ENCODE measurements at regions not wholly inside any gene's neighbourhood (a gene's known extent, or its start where the extent isn't known, plus 50 kb on each side); places are given as distances from the start of the nearest gene placed in this dataset.

DNA sequence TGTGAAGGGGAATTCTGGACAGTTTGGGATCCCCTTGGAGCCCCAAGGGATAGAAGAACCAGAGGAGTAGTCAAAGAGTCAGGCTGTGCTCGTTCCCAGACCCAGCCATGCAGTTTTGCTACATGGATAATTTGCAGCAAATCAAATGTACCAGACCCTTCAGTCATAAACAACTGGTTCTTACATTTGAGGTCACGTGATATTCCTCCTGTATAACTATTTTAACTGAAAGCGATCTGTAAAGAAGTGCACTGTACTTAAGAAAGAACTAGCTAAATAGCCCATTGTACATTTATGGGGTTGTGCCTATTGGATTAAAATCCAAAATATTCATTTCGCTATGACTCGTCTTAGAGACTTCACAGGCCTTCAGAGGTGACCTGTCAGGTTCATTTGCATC lies 550.2 kb upstream of the TENM3 start:
- no peak for DNase-seq

DNA sequence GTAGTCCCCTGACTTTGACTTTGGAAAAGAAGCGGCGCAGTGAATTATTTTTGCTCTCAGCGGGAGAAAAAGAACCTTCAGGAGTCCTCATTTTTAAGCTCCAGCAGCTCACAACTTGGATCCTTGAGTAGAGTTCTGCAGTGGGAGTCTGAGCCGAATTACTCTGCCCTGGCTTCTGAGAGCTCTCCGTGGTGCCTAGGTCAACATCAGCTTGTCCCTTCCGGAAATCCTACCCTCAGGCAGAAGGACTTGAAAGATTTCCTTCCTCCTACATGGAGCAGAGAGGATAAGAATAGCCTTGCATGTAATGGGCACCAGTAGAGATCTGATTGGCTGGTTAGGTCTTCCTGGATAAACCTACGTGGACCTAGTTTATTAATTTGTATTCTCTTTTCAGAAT lies 549.7 kb upstream of the TENM3 start:
- no peak for DNase-seq

DNA sequence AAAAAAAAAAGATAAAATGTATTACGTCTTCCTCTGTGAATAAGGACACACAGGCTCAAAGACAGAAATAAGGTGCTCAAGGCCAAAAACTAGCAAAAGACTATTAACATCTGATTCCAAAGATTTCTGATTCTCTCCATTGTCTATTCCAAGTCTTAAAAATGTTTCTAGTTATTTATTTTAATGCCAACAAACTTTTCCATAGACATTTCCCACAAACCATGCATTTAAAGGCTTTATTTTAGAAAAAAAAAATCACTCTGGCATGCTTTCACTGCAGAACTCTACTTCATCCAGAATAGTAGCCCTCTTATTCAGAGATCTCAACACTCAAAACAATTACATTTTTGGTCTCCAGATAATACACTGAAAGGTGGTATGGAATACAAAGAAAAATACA lies 545.0 kb upstream of the TENM3 start:
- no peak for DNase-seq

DNA sequence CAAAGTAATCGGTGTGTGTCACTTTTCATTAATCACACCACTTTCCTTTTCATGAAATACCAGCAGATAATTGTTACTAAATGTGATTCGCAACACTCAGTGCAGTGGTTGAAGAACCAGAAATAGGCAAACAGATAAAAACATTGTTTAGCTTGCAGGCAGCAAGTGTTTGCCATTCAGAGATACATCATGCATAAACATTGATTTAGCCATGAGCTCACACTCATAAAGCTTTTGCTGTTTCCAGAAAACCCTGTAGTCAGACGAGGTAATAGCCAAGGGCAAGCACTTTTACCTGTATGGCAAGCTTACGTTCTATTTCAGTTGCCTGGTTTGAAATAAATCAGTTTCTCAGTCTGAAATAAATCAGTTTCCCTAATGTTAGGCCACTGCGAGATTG lies 542.0 kb upstream of the TENM3 start:
- DNase-seq = no peak

DNA sequence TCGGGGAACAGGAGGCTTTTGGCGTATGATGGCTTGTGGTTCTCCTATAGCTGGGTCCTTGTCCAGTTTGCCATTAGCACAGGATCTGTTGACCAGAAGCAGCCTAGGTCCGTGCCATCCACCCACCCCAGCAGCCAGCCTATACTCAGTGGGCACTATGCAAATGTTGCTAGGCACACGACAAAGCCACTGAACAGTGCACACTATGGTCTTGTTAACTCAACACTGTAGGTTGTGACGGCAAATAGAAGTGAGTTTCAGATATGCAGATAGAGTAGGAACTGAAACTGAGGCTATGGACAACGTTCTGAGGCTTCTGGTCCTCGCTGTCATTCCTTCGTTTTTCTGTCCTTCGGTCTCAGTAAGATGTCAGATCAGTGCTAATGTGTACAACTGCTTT lies 541.3 kb upstream of the TENM3 start:
- DNase-seq = no peak

DNA sequence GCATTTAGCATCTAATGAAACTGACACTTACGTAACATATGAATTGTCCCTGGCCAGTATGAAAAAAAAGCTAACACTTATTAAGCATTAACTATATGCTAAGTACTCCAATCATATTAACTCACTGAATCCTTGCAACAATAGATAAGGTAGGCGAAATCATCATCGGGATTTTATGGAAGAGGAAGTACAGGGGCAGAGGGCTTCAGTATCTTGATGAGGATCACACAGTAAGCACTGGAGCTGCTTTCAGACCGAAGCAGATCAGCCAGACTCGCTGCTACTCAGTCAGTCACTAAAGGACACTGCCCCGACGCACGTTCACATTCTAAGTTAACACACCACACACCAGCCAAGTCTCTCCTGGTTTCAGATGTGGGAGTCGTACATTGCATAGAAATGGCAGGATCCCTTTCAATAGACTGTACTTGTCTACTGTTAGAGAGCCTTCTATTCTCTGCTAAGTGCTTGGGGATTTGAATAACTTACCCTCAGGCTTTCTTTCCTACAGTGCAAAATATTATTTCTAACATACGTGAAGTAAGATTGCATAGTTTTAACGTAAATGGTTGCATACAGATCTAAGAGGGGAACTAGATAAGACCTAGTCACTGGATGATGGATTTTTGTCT lies 540.2 kb upstream of the TENM3 start:
- no peak for DNase-seq

DNA sequence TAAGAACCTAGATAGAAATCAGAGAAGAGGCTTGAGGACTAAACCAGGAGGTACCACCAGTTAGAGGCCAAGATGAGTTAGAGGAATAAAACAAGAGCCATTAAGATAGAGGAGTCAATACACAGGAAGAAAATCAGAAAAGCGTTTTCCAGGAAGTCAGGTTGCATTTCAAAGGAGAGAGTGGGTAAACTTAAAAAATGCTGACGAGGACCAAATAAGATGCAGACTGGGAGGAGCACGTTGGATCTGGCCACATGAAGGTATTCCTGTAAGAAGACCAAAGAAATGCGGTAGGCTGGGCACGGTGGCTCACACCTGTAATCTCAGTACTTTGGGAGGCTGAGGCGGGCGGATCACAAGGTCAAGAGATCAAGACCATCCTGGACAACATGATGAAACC lies 533.1 kb upstream of the TENM3 start:
- no peak for DNase-seq

DNA sequence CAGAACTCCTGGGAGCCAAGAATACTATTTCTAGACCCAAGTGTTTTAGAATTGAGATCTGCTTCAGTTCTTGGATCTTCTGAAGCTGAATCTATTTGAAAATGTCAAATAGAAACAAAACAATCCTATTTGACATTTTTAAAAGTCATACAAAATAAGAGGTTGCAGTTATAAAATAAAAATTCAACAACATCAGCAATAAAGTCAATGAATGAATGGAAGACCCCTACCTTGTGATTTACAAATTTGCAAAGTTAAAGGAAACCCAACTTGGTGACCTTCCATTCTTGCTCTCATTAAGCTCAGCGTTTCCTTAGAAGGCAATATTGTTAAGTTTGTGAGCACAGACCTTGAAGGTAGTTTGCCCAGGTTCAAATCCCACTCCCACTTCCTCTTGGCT lies 531.8 kb upstream of the TENM3 start:
- DNase-seq = no peak

DNA sequence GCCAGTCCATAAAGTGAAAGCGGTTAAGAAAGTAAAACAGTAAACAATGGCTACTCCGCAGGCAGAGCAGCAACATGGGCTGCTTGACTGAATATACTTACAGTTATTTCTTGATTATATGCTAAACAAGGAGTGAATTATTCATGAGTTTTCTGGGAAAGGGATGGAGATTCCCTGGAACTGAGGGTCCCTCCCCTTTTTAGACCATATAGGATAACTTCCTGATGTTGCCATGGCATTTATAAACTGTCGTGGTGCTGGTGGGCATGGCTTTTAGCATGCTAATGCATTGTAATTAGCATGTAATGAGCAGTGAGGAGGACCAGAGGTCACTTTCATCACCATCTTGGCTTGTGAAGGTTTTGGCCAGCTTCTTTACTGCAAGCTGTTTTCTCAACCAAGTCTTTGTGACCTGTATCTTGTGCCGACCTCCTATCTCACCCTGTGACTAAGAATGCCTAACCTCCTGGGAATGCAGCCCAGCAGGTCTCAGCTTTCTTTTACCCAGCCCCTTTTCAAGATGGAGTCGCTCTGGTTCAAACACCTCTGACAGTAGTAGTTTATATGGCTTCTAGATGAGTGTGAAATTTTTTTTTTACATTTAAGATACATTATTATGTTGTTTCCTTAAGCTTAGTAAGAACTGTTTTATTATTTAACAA lies 514.8 kb upstream of the TENM3 start:
- no peak for DNase-seq

DNA sequence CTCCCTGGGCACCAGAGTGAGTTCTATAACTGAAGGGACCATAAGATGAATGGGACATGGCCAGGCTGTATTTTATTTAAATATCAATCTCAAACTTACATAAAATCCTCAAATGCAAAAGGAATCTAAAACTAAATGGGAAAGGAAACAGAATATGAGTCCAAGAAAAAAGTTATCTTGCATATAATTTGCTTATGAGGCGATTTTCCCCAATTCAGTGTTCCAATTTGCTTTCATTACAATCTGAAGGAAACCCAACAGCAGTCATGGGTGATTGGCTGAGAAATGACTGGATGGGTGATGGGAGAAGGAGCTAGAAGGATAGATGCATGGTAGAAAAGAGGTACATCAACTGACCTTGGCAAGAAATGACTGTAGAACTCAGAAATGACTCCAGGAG lies 511.3 kb upstream of the TENM3 start:
- DNase-seq = no peak

DNA sequence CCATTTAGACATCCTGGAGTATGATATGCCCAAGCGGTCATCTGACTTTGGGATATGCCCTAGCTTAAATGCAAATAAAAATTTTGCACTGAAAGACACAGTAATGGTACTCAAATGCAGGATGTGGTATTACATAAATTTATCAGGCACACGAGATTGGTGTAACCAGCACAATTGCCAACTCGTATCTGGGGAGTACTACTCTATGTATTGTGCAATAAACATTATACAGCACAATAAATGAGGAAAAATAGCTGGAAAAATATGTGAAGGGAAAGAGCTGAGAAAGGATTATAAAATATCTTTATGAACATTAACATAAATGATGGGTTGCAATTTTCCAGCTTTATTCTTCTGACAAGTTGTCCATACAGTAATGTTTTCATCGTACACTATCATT lies 505.5 kb upstream of the TENM3 start:
- DNase-seq = no peak

DNA sequence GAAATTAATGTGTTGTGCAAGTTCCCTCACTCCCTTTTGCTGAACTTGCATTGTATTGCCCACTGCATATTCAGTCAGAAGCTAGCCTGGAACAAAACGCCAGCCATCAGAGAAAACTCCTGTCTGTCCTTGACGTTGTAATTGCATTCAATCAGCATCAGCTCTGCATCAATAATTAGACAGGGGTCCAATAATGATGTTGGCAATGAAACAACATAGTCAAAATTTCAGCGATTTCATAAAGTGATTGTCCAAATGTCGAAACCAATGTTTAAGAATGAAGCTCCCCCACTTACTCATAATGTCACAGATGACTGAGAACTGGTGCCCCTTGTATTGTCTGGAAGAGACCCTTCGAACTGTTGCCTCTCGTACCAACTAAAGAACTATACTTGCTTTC lies 504.2 kb upstream of the TENM3 start:
- DNase-seq = no peak

DNA sequence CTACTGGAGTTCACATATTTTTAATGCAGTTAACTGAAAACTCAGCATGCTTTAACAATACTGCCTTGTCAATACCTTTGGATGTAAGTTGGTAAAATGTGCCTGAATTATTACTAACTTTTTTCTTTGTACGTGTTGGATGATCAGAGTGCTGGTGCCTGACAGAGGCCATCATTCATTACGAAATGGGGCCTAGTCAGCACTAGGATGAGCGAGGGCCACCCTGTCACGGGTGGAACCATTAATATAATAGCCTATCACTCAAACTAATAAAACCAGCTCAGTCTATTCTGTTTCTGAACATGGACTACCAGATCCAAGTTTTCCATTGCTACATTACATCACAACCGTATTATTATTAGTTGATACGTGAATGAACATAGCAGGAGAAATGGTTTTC lies 501.7 kb upstream of the TENM3 start:
- no peak for DNase-seq

DNA sequence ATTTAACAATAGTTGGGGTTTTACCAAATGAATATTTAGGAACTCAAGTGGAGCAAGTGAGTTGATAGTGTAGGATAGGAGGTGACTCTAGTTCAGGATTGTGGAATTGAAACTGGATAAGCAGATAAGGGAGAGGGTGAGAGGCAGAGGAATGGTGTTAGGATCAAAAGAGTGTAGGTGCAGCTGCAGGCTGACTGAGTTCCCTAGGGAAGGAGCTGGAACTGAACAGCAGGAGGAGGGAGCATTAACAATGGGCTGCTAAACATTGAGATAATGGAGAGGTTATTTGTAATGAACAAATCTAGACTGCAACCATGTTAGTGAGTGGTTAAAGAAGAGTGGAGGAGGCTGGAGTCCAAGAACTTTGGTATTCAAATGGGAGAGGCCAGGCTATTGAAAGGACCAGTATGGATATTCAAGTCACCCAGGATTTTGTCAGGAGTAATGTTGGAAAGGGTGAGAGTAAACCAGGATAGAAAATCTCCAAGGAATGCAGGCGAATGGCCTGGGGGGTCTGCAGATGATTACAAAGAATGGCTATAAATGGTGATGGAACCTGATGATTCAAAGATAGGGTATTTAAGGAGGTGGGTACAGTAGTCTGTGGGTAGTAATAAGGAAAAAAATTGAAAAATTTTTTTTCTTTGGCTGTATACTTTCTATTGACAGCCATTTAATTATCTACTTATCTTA lies 497.1 kb upstream of the TENM3 start:
- no peak for DNase-seq

DNA sequence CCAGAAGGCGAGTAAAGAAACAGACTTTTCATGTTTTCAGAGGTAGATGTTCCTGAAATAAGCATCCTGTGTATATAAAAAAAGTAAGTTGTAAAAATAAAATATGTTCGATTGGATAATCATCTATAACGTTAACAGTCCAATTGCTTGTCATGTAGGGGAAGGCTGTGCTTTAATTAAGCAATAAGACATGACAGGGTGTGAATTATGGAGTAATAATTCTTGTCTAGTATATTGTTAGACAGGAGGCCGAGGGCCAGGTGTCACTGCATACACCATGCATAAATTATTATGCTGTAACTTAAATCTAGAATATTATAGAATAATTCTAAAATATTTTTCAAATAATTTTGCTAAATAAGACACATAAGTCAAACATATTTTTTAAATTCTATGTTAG lies 494.6 kb upstream of the TENM3 start:
- DNase-seq = no peak

DNA sequence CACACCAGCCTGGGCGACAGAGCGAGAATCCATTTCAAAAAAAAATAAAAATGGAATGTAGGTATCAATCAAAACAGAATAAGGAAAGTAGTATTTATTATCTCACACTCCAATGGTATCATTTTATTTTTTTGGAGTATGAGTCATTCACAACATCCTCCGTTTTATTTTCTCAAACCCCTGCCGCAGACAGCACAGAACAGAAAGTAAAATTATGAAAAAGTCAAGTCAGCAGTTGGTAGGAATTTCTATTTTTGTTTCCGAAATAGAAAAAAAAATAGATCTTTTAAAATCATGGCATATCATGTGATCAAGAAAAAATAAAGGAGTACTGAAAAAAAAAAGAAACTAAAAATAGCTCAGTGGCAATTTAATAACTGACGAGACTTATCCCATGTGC lies 490.7 kb upstream of the TENM3 start:
- DNase-seq = no peak

DNA sequence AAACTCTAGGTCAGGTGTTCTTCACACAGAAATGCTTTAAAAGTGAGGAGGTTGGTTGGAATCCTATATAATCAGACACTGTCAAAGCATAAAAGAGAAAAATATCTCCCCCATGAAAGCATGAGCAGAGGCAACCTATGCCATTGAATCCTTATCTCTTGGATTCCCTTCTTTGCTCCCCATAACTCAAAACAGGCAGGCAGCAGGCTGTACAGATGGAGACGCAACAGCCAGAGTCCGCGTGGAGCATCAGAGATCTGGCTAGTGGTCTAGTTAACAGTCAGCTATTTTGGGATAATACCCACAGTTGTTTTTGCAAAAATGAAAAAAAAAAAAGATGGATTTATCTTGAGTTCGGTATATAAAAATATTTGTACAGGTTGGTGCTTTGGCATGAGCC lies 490.0 kb upstream of the TENM3 start:
- DNase-seq = no peak

DNA sequence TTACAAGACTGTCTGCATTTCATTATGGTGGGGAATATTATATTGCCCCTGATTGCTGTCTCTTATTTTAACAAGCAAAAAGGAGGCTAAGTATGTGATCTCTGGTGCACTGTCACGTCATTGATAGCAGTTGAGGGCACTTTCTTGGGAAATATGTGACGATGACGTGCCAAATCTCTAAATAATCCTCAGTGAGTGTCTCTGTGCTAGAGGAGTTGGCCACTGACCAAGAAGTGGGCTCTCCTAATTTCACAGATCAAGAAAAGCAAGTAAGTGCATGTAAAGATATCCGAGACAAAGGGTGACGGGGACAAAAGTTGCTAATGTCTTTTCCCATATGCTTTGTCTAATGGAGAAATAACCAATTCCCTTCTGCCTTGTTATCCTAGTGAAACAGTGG lies 487.4 kb upstream of the TENM3 start:
- no peak for DNase-seq

DNA sequence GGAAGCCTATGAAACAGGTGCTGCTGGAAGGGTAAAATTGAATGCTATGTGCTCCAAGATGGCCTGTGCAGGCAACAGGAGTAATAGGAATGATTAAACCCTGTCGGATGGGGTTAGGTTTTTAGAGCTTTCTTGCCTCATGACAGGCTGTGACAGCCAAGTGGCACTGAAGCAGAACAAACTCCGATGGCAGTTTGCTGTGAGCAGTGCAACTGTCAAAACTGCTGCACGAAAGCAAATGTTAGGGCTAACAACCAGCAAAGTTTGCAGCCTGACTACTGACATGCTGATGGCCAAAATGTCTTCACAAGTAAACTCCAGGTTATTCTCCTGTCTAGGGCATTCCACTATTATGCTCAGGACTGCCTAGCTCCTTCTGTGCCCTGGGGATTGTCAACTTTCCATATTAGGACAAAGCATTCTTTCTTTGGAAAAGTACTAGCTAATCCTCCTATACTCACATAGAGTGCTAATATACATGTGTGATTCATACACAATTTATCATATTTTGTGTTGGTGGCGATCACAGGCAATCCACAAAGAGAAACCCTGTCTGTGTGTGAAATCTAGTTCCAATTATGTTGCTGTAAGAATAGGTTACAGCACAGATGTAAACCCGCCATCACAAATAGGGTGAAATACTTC lies 486.6 kb upstream of the TENM3 start:
- no peak for DNase-seq

DNA sequence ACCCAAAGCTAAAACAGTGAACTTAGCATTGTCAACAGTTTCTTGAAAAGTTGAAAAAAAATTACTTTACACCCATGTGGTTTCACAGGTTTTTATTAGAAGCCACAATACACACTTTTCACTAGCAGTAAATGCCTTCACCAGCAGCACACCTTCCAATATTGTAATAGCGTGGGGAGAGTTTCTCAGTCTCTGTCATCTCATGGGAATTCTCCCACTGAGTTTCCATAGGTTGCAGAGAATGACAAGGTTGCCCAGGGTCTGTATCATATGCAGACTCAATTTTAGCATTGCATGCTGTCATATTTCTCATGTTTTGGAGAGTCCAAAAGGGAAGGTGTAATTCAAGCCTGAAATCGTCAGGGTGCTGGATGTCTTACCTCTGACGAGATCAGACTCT lies 486.1 kb upstream of the TENM3 start:
- DNase-seq = no peak

DNA sequence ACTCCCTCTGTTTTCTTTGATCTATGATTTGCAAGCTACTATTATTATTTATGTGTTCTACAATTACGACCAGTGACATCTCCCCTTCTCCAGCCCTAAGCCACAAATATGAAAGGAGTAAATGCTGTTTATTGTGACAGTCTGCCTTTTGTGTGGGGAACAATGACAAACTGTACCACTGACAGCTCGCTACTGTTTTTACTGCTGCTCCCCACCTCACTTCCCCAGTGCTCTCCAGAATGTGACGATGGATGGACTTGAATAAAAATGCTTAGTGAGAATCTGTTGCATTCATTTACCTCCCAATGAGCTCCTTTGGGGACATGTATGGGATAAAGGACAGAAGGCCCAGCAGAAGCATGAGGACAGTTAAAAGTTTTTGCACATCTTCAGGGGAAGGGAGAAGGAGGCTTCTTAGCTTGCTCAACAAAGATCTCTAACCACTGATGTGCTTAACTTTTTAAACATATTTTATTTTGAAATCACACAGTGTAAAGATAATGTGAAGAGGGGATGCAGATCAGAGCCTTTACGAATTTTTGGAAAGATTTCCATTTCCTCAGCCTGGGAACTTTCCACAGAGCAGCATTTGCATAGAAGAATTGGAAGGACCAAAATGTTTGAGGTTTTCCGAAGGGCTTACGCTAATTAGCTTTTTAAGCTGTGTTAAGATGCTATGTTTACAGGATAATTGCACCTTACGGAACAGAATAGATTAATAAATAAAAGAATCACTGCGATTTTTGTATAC lies 485.1 kb upstream of the TENM3 start:
- no peak for DNase-seq

DNA sequence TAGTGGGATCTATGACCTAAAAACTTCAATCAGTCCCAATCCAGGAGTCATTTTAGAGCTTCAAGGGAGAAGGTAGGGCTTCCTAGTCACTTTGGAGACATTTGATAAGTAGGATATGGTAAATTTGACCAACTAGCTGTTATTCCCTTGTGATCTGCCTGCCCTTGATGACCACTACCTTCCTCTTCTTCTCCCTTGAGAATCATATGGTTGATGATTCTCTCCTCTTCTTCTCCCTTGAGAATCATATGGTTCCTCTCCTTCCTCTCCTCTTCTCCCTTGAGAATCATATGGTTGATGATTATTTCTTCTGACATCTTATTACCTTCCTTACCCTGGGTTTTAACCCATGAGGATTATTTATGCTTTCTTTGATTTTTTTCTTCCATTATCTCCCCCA lies 482.6 kb upstream of the TENM3 start:
- DNase-seq = no peak

DNA sequence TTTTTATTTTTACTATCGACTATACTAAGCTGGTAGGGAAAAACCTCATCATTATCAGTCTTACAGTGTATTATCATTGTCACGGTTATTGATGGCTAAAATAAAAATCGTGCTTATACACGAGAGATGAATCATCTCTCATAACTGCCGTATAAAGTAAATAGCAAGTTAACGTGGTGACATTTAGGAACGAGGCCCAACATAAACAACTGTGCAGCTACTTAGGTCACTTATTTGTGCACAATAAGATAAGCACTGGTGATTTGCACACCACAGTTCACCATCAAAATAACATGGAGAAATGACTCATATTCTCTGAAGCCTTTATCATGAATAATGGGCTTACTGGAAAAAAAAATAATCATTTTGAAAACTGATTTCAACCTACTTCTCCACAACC lies 482.0 kb upstream of the TENM3 start:
- no peak for DNase-seq

Data from left hindlimb (tissue), 1 donor.